ACC112 (cell line): ENCODE measurements at regions not wholly inside any gene's neighbourhood (a gene's known extent, or its start where the extent isn't known, plus 50 kb on each side); places are given as distances from the start of the nearest gene placed in this dataset.
"Not testable (repeated sequence)": the region's sequence is repeated elsewhere in the genome, so short reads cannot be mapped to it uniquely, and the experiment has no call there.

Experiments used
- H2AFZ ChIP-seq: fragments of 200-600 bp; sonication (generic); one replicate; pipeline ENCODE4 v1.6.0; 2017; ENCODE audit warnings: antibody characterized with exemption, low read length; ENCODE audit not compliant: unreplicated experiment
- H3K27ac ChIP-seq: fragments of 200-600 bp; sonication (generic); 2 replicates; pipeline ENCODE4 v1.5.1; 2014; ENCODE audit warnings: low read depth, mild to moderate bottlenecking, antibody characterized with exemption, low read length, moderate library complexity
- H3K27me3 ChIP-seq: fragments of 200-600 bp; sonication (generic); 2 replicates; pipeline ENCODE4 v1.6.1; 2014; ENCODE audit warnings: mild to moderate bottlenecking, antibody characterized with exemption, low read length, moderate library complexity, mixed read lengths; ENCODE audit not compliant: insufficient read depth
- H3K36me3 ChIP-seq: fragments of 200-600 bp; sonication (generic); 2 replicates; pipeline ENCODE4 v1.6.1; 2016; ENCODE audit warnings: mild to moderate bottlenecking, antibody characterized with exemption, low read length, moderate library complexity, mixed read lengths; ENCODE audit not compliant: insufficient read depth
- H3K4me1 ChIP-seq: fragments of 200-600 bp; sonication (generic); one replicate; pipeline ENCODE4 v1.6.1; 2016; ENCODE audit warnings: low read length, mixed read lengths; ENCODE audit not compliant: insufficient read depth, unreplicated experiment, control insufficient read depth
- H3K4me3 ChIP-seq: fragments of 200-600 bp; sonication (generic); 2 replicates; pipeline ENCODE4 v1.5.1; 2014; ENCODE audit warnings: mild to moderate bottlenecking, low read depth, low read length
- H3K79me2 ChIP-seq: fragments of 200-600 bp; sonication (generic); one replicate; pipeline ENCODE4 v1.6.0; 2016; ENCODE audit warnings: low read length; ENCODE audit not compliant: control insufficient read depth, unreplicated experiment, insufficient read depth

DNA sequence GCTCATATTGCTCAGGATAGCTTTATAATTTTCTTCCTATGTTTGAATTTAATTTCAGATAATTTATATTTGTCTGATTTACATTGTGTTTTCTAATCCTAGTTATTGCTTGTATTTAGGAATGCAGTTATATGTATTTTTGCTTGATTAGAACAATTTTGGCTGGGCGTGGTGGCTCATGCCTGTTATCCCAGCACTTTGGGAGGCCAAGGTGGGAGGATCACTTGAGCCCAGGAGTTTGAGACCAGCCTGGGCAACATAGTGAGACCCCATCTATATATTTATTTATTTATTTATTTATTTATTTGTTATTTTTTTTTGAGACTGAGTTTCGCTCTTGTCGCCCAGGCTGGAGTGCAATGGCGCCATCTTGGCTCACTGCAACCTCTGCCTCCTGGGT lies 73.9 kb downstream of the KPNA2 start:
- H3K79me2 ChIP-seq, H2AFZ ChIP-seq, H3K27ac ChIP-seq, H3K4me3 ChIP-seq, H3K4me1 ChIP-seq, H3K27me3 ChIP-seq, H3K36me3 ChIP-seq: not testable (repeated sequence)

DNA sequence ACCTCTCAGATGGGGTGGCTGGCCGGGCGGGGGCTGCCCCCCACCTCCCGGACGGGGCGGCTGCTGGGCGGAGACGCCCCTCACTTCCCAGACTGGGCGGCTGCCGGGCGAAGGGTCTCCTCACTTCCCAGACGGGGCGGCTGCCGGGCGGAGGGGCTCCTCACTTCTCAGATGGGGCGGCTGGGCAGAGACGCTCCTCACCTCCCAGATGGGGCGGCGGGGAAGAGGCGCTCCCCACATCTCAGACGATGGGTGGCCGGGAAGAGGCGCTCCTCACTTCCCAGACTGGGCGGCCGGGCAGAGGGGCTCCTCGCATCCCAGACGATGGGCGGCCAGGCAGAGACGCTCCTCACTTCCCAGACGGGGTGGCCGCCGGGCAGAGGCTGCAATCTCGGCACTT lies 80.7 kb downstream of the KPNA2 start:
- not testable (repeated sequence) for H3K4me1 ChIP-seq, H3K36me3 ChIP-seq, H3K4me3 ChIP-seq, H3K79me2 ChIP-seq, H3K27ac ChIP-seq, H2AFZ ChIP-seq, H3K27me3 ChIP-seq

DNA sequence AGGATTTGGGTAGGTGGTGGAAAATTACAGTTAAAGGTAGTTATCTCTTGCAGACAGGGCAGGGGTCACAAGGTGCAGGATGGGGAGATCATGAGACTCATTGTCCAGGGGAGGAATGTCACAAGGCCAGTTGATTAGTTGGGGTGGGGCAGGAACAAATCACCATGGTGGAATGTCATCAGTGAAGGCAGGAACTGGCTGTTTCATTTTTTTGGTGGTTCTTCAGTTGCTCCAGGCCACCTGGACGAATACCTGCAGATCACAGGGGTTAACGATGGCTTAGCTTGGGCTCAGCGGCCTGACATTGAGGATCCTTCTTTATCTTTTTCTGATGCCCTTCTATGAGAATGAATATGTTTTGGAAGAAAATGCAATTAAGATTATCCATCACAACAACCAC lies 87.1 kb downstream of the KPNA2 start:
- Histone ChIP-seq H3K27me3 (no peaks in the 10 kb centered on the region), H3K79me2 (no peaks in the 10 kb centered on the region), H3K4me1 (no peaks in the 10 kb centered on the region), H2AFZ (no peak overlapping the region), H3K4me3 (no peak overlapping the region), H3K36me3 (peaks cover 6% of the 10 kb centered on the region; the same call in 1 of the 2 replicates), H3K27ac (no peak overlapping the region)

DNA sequence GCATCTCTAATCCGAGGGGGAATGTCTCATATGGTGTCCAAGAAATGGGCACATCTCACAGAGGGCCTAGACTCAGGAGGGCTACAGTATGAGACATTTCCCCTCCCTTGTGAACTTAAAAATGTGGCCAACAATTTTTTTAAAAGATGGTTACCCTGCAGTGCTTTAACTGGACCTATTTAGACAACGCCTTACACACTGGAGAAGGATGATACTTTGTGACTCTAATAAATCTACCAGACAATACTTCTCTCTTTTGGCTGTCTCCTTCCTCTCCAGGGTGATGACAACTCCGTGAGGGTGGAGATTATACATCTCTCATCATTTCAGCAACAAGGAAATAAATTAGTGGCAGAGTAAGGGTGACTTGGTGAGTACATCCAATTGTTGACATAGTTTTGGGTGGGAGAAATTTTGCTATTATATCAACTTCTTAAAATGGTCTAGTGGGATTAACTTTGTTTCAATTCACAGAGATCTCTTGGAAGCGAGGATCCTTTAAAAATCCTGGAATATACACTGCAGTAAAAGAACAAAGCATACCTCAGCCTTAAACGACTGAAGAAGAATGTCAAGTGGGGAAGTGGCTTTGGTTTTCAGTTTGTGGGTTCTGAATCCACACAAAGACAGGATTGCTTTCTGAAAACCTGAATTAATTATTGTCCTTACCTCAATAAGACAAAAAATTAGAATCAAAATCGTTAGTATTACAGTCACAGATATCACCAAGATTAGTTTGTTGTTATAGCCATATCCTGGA lies 89.8 kb downstream of the KPNA2 start:
- Histone ChIP-seq H3K36me3 (peaks cover 6% of the 10 kb centered on the region; the same call in 1 of the 2 replicates), H3K27me3 (no peaks in the 10 kb centered on the region), H3K4me1 (no peaks in the 10 kb centered on the region), H2AFZ (no peak overlapping the region), H3K79me2 (no peaks in the 10 kb centered on the region), H3K4me3 (no peak overlapping the region), H3K27ac (no peak overlapping the region)

DNA sequence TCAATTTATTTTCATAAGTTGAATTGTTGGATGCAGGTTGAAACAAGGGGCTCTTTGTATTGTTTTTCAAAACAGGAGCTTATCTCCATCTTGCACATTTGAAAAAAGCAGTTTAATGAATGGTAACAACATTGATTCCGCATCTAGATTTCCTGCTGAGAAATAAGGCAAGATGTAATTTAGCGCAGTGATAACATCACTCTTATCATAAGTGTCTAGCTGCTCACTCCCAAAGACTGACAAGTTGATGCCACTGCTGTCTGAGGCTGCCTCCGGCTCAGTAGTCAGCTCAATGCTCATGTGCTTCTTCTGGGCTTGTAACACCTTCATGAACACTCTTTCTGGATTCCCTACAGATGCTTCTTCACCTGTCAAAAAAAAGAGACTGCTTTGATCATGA lies 92.4 kb downstream of the KPNA2 start:
- no peaks in the 10 kb centered on the region for H3K27me3 ChIP-seq
- H3K36me3 ChIP-seq = peaks cover under 1% of the 10 kb centered on the region; the same call in 1 of the 2 replicates
- H3K4me3 ChIP-seq = no peak overlapping the region
- H3K4me1 ChIP-seq = no peaks in the 10 kb centered on the region
- no peak overlapping the region for H2AFZ ChIP-seq
- no peak overlapping the region for H3K27ac ChIP-seq
- no peaks in the 10 kb centered on the region for H3K79me2 ChIP-seq

DNA sequence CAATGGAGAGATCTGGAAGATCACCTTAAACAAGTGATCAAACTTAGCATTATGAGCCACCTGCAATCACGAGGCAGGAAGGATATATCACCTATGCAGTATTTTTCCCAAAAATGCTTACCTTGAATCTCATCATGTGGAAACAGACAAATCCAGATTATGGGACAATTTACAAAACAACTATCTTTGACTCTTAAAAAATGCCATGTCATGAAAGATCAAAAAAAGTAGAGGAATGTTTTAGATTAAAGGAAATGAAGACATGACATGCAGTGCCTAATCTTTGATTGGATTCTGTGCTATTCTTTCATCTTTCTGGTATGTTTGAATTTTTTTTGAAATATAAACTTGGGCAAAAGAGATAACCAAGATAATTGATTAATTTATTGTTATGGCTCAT lies 95.9 kb downstream of the KPNA2 start:
- Histone ChIP-seq H3K36me3 (no peaks in the 10 kb centered on the region), H3K27me3 (no peaks in the 10 kb centered on the region), H3K4me3 (no peak overlapping the region), H2AFZ (no peak overlapping the region), H3K27ac (no peak overlapping the region), H3K79me2 (no peaks in the 10 kb centered on the region), H3K4me1 (no peaks in the 10 kb centered on the region)

DNA sequence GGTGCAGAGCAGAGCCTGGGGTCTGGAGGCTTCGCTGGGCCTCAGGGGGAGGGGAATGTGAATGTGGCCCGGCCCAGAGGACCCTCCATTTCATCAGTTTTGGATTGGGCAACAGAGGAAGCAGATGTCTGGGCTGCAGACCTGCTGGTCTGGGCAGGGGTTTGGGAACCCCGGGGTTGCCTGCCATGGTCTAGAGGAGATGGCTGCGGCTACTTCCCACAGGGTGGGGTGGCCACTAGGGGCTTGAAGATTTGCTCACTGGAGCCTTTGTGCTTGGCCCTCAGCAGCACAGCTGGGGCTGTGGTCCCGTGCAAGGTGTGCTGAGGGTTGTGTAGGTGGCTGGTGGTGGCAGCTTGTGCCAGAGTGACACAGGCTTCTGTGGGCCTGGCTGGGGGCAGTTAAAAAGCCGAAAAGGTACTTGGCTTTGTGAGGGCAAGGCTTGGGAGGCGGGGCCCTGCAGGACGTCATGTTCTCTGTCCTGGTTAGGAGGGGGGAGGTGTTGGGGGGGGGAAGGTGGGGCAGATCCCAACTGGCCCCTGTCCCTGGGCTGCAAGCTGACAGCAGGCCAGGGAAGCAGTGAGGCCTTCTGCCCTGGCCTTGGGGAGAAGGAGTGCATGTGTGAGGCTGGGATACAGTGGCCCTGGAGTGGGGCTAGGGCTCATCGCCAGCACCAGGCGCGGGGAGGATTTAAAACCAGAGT lies 98.0 kb downstream of the KPNA2 start:
- H3K27ac ChIP-seq = no peak overlapping the region
- H3K36me3 ChIP-seq = no peaks in the 10 kb centered on the region

DNA sequence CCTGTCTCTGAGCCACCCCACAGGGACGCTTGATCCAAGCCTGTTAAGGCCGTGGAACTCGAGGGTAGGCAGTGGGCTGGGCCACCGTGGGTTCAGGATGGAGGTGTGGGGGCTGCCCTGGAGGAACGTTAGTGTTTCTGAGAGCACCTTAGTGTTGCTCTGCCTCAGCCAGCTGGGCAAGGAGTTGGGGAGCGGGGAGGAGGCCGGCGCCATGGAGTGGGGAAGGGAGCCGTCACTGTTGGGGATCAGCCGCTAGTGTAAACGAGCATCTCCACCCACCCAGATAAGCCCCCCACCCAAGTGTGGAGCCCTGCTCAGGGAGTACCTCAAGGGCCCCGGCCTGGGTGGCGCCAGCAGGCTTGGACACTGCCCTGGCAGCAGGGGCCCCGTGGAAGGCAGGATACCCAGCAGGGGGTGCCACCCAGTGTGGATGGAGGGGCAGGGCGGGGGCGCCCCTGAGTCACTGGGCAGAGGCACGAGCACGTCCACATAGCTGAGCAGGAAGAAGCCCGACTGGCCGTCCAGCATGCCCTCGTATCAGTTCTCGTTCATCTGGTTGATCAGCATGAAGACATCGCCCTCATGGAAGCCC lies 98.6 kb downstream of the KPNA2 start:
- no peaks in the 10 kb centered on the region for H3K36me3 ChIP-seq
- H3K27ac ChIP-seq = no peak overlapping the region

More for the DNA sequence above, 98.0 kb downstream of the KPNA2 start:
- Histone ChIP-seq H2AFZ (no peak overlapping the region), H3K79me2 (no peaks in the 10 kb centered on the region), H3K4me1 (no peaks in the 10 kb centered on the region), H3K4me3 (no peak overlapping the region), H3K27me3 (no peaks in the 10 kb centered on the region)

DNA sequence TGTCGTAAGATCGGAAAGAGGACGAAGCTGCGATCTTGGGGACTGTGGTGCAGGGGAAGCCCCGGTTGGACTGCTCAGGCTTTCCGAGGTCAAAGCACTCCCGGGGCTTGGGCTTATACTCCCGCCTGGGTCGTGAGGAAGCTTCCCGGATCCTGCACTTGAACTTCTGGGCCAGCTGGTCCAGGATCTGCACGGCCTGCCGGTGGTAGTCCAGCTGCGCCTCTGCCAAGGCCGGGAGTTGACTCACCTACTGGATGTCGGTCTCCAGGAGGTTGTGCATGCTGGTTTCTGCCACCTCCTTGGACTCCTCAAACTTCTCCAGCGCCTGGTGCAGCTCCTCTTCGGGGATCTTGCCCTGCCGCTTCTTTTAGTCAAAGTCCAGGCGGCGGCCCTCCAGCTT lies 99.2 kb downstream of the KPNA2 start:
- Histone ChIP-seq H3K79me2 (no peaks in the 10 kb centered on the region), H3K27ac (no peak overlapping the region), H3K4me3 (no peak overlapping the region), H3K27me3 (no peaks in the 10 kb centered on the region), H3K36me3 (no peaks in the 10 kb centered on the region), H2AFZ (no peak overlapping the region), H3K4me1 (no peaks in the 10 kb centered on the region)

More for the DNA sequence above, 98.6 kb downstream of the KPNA2 start:
- H3K27me3 ChIP-seq = no peaks in the 10 kb centered on the region
- H2AFZ ChIP-seq = no peak overlapping the region
- H3K4me3 ChIP-seq = no peak overlapping the region
- no peaks in the 10 kb centered on the region for H3K79me2 ChIP-seq
- H3K4me1 ChIP-seq = no peaks in the 10 kb centered on the region

DNA sequence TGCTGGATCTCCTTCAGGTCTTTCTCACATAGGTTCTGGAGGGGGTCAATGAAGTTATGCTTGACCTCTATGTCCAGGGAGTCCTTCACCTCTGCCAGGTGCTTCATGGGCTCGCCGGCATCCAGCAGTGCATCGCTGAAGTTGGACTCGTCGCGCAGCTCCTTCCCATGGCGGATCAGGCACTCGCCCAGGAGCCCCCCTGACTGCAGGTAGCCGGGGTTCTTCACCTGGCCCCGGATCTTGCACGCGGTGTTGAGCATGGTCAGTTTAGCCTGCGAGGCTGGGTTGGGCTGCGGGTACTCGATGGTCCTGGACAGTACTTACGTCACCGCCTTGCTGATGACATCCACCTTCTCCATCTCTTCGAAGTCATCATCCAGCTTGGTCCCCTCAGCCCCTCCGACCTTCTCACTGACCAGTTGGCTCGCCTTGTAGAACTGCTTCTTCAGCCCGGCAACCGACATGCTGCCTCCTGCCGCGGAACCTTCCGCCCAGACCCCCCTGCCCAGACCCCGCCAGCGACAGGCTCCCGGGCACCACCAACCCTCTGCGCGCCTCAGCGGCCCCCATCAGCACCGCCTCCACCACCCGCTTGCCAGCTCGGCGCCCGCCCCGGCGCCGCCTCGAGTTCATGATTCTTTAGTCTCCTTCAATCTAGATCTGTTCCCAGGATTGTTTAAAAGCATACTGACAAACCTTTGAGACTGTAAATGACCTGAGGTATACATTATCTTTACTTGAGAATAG lies 99.8 kb downstream of the KPNA2 start:
- Histone ChIP-seq H3K36me3 (no peaks in the 10 kb centered on the region), H2AFZ (no peak overlapping the region), H3K79me2 (no peaks in the 10 kb centered on the region), H3K27ac (no peak overlapping the region), H3K4me1 (no peaks in the 10 kb centered on the region), H3K27me3 (no peaks in the 10 kb centered on the region), H3K4me3 (no peak overlapping the region)
